ENCODE measurements at regions not wholly inside any gene's neighbourhood (a gene's known extent, or its start where the extent isn't known, plus 50 kb on each side); places are given as distances from the start of the nearest gene placed in this dataset.

- DNase-seq = no peak
These were observed 136.6 kb upstream of the FAM20C start for GRCh38 chr7:55690-56248.

GRCh38 chr7:56291-56913, 136.0 kb upstream of the FAM20C start:
- DNase-seq = no peak

- DNase-seq = no peak
These were observed 135.3 kb upstream of the FAM20C start for GRCh38 chr7:57071-57470.

GRCh38 chr7:57482-58255, 134.7 kb upstream of the FAM20C start:
- DNase-seq = no peak

DNA sequence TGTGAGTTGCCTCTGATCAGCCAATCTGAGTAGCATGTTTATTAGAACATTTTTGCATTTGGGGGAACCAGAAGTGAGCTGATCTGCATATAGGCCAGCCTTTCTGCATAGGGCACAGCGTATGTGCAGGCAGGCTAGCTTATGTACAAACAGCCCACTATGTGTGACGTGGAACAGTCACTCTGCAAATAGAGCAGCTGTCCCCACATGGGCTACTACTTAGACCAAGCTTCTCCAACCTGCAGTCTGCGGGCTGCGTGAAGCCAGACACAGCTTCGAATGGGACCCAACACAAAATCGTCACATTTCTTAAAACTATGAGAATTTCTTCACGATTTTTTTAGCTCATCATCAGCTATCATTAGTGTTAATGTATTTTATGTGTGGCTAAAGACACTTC, 134.1 kb upstream of the FAM20C start:
- DNase-seq = no peak

DNA sequence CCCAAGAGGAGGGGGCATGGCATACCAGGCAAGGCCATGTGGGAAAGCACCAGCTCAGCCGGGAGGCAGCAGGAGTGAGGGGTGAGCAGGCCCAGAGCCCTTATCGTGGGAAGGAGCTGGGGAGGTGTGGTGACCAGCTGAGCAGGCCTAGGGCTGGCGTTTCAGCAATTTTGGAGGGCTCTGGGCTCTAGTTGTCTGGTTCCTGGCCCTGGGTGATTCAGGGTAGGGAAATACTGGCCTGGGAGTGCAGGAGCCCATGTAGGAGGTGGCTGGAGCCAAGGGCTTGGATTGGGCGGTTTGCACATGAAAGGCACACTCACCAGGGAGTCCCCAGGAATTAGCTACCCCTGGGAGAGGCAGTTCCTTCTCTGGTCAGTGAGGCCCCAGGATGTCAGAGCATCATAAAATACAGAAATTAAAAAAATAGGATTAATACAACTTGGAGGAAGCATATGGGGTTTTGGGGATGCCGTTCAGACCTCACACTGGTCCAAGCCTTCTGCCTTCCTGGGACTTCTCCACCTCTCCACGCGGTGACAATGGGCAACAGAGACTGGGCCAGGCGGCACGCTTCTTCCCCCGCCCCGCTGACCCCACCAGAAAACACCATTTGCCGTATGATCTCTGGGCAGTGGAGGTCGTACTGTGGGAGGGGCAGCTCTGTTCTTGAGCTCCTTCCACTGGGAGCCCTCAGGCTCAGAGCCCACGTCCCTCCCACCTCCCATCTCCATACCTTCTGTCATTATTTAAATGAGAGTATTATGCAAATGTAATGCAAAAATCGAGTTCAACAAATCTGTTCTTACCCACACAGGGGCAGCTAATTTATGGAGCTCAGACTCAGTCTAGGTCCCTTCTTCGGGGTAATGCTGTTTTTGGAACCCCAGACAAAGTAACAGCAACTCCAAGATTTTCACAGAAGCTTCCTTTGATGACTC, 133.0 kb upstream of the FAM20C start:
- no peak for DNase-seq

- DNase-seq = no peak
These were observed 132.2 kb upstream of the FAM20C start for GRCh38 chr7:60017-60675.

DNA sequence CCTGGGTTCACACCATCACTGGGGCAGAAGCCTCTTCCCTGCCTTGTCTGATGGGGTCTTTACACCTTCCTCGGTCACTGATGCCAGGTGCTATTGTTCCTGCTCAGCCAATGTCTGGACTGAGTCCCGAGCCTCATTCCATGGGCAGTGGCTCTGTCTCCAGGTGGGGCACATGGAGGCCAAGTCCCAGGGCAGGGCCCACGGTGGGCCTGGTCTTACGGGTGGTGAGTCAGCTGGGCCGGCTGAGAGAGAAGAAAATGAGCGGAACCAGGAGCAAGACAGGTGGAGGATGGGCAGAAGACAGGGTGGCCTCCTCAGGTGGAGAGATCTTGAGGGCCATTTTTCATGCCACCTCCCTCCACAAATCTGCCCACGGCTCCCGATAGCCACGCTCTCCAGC, 131.7 kb upstream of the FAM20C start:
- no peak for DNase-seq

- no peak for DNase-seq
These were observed 131.3 kb upstream of the FAM20C start for GRCh38 chr7:61111-61510.

DNA sequence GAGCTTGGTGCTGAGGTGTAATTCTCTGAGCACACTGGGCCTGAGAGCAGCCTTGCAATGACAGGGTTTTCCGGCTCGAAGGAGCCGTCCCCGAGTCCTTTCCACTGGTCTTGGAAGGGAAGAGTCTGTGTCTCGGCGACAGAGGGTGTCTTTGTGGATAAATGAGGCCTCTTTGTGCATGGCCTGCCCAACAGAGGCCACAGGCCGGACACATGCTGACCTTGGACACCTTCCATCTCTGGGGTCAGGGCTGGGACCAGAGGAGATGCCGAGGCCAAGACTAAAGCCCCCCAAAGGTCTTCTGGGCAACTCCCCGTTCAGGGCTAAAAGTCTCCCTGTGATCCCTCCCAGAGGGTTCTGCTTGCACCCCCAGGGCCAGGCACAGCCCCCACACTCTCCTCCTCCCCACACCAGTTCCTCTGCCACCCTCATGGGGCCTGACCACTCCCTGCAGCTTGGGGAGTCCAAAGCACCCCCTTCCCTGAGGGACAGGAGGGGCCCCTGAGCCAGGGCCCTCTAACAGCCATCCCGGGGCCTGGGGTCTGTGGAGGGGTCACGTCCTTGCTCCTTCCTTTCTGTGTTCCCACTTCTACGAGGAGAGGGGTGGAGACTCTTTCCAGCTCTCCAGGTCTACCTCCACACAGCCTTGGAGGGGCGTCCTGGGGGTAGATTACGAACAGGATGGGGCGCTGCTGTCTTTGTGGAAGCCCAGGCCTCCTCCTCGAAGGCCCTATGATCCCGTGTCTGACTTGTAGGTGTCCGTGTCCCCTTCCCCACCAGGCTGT, 130.6 kb upstream of the FAM20C start:
- DNase-seq = no peak

GRCh38 chr7:62361-63116, 129.8 kb upstream of the FAM20C start:
- DNase-seq = no peak

DNA sequence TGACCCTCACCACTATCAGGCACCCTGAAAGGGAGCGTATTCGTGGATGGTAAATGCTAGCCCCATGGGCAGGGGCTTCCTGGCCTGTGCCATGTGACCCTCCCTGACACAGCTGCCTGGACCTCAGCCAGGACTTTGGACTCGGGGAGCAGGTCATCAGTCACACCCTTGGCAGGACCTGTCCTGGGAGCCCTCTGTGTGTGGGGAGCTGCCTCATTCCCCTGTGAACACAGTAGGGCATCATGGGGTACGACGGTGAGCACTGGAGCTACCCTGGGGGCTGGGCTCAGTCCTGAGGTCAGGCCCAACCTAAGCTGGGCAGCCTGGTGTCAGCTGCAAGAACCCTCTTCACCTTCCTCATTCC, 129.3 kb upstream of the FAM20C start:
- no peak for DNase-seq

DNA sequence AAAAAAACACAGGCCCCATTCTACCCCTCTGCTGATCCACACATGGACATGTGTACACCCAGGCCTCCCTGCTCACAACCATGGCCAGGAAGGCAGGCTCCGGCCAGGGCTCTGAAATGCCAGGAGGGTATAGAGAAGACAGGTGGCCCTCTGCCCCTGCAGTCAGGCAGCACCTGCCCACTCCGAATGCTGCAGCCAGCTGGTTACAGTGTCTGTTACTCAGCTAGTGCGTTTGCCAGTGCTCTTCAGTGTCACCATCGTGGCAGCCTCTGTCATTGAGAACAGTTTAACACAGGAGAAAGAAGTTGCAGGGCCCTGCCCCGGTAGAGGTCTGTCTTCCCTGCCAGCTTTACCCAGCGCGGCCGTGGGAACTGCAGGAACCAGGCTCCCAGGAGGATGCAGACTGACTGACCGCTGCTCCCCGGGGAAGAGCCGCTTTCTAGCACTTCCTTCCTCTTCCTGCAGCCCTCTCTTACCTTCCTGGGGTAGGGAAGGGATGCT, 128.8 kb upstream of the FAM20C start:
- no peak for DNase-seq

DNA sequence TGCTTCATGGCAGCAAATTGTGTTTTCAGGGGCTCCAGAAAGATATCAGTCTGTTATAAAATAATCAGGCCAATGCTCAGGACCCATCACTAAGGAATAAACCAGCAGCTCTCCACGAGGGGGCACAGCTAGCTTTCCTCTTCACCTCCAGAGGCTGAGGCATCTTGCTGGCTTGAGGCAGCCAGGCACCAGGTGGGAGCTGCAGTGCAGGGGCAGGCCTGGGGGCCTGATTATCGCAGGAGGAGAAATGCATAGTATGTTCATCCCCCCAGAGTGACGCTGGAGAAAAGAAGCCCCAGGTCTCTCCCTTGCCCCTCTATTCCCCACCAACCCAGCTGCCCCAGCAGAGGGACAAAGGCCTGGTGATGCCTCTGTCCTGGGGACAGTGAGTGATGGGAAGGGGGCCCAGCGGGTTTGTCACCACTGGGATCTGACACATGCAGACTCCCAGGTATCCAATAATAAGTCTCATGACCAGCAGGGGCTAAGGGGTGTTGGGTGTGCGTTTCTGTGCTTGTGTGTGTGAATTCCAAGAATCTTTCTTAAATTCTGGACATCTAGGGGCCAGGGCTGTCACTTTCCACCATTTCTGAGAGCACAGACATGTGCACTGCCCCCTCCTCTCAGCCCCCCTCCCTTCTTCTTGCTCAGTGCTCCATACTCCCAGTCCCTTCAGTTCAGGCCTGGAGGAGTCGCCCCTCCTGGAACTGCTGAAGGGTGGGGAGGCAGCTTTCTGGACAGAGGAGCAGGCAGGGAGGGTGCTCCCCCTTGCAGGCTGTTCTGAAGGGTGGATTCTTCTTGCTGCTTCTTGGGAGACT, 128.1 kb upstream of the FAM20C start:
- DNase-seq = peak; percentile 19 to 25

DNA sequence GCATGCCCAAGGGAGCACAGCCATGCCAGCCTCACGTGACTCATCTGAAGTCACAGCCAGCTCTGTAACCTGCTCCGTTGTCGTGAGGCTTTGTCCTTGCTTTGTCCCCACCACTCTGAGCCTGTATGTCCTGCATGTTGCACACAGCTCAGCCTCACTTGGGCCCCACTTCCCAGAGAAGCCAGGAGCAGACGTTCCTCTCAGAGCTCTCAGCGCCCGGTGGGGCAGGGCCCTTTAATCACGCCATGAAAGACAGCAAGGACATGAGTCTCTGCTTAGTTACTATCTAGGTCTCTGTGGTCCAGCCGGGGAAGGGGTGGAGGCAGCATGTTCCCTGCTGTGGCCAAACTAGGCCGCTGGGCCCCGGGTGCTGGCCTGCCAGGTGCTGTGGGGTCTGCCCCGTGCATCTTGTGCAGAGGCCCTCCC, 127.4 kb upstream of the FAM20C start:
- no peak for DNase-seq

GRCh38 chr7:65554-65953, 126.8 kb upstream of the FAM20C start:
- no peak for DNase-seq

DNA sequence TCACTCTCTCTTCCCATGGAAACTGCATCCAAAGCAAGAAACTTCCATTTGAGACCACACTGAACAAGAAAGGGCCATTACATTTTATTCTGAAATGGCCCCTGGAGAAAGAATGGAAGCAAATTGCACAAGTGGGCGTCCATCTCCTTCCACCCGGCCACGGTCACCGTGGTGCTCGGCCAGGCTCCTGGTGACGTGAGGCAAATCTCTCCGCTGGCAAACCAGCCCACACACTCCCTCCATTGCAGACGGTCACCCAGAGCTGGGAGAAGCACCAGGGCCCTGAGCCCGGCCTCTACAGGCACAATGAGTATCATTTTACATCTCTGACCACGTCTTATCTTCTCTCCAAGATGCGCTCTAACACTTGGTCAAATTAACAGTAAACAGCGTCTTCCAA, 126.1 kb upstream of the FAM20C start:
- no peak for DNase-seq

GRCh38 chr7:66741-67140, 125.6 kb upstream of the FAM20C start:
- no peak for DNase-seq
